HG03460 (cell line): ENCODE measurements at regions not wholly inside any gene's neighbourhood (a gene's known extent, or its start where the extent isn't known, plus 50 kb on each side); places are given as distances from the start of the nearest gene placed in this dataset.

Experiments
- ATAC-seq: cut with Tn5 transposase; IDR thresholded peaks from one replicate; pipeline ENCODE4 v1.9.1; 2021; ENCODE audit not compliant: unreplicated experiment

DNA sequence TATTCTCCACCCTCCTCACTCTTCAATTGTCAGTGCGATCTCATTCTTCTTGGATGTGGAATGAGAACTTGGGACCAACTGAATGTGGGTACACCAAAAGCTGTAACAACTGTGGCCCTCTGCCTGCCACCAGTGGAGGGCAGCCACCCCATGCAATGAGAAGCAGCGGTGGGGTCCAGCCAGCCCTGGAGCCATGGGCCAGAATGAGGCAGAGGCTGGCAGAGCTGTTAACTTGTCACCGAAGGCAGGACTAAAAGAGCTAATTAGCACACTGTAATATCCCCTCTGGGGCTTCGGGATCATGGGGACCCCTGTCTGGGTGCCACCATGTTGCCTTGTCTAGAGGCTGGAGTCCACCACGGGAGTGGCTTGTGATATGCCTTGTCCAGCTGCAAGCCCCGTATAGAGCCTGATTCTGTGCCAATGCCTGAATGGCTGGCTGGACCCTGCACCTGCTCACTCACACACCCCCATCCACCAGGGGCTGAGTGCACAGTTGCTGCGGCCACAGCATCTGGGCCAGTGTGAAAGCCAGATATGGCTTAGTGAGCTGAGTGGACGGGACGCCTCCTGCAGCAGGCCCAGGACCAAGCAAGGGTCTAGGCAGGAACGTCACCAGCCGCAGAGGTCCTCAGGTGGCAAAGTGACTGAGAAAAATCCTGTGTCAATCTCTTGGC is 680.5 kb downstream of the DSC3 start:
- ATAC-seq: no peak

DNA sequence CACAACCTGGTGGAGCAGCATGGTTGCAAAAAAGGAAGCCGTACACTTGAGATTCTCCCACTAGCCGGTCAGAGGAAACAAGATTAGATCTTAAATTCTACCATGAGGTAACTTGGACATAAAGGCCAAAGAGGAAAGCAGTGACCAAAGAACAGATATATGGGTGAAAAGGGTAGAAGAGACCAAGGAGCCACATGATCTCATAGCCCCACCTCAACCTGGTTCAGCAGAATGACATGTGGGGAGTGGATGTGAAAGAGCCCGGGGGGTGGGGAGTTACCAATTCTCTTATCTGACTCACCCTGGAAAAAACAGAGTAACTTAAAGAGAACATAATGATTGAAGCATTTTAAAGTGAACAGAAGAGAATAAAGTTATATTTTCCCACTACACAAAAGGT is 683.0 kb downstream of the DSC3 start:
- no peak for ATAC-seq

DNA sequence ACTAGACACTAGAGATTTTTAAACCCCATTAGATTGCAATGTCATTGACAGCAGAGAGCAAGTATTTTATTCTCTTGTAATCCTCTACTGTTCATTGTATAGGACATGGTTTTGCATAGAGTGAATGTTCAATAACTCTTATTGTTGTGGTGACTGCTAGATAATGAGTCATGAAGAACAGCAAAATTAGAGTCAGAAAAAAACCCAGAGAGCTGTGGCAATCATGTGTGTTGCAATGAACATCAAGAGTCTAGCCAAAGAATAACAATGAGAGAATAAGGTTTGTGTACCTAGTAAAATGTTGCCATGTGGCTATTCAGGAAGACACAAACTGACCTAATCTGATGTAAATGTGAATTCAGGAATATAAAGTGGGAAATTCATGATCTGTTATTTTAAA is 684.0 kb downstream of the DSC3 start:
- ATAC-seq: no peak

- ATAC-seq: no peak
Measured at GRCh38 chr18:30352551-30353168, 689.9 kb downstream of the DSC3 start.

- ATAC-seq: no peak
Measured at GRCh38 chr18:30350263-30350662, 692.3 kb downstream of the DSC3 start.

DNA sequence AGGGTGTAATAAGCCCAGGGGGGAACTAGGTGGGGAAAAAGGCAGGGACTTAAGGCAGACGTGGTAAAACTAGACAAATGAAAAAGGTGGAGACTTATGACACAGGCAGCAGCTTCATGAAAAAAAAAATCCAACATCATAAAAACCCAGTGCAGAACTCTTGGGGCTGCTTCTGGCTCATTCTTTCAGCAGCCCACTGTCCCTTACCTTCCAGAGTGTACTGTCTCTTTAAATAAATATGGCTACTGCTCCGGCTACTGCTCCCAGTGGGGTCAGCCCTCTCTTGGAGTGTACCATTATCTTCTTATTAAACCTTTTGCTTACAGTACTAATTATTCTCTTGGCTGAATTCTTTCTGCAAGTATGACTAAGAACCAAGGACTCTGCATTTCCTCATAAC is 699.5 kb downstream of the DSC3 start:
- no peak for ATAC-seq

GRCh38 chr18:30342675-30343074 is 699.9 kb downstream of the DSC3 start:
- ATAC-seq: no peak

GRCh38 chr18:30334781-30335180 is 707.8 kb downstream of the DSC3 start:
- no peak for ATAC-seq

GRCh38 chr18:30333310-30333709 is 709.2 kb downstream of the DSC3 start:
- no peak for ATAC-seq

- no peak for ATAC-seq
Measured at GRCh38 chr18:30328839-30329238, 713.7 kb downstream of the DSC3 start.

- ATAC-seq: no peak
Measured at GRCh38 chr18:30302181-30302580, 740.4 kb downstream of the DSC3 start.

GRCh38 chr18:30298769-30299168 is 743.8 kb downstream of the DSC3 start:
- no peak for ATAC-seq

- ATAC-seq: no peak
Measured at GRCh38 chr18:30288662-30289414, 753.7 kb downstream of the DSC3 start.

GRCh38 chr18:30280861-30281470 is 761.6 kb downstream of the DSC3 start:
- ATAC-seq: no peak

- no peak for ATAC-seq
Measured at GRCh38 chr18:30280186-30280585, 762.4 kb downstream of the DSC3 start.

- no peak for ATAC-seq
Measured at GRCh38 chr18:30277676-30278075, 764.9 kb downstream of the DSC3 start.

- ATAC-seq: no peak
Measured at GRCh38 chr18:30271716-30272115, 770.8 kb downstream of the DSC3 start.

GRCh38 chr18:30265190-30265589 is 777.4 kb downstream of the DSC3 start:
- ATAC-seq: no peak

- no peak for ATAC-seq
Measured at GRCh38 chr18:30254331-30254730, 788.2 kb downstream of the DSC3 start.

GRCh38 chr18:30248056-30248455 is 794.5 kb downstream of the DSC3 start:
- no peak for ATAC-seq

DNA sequence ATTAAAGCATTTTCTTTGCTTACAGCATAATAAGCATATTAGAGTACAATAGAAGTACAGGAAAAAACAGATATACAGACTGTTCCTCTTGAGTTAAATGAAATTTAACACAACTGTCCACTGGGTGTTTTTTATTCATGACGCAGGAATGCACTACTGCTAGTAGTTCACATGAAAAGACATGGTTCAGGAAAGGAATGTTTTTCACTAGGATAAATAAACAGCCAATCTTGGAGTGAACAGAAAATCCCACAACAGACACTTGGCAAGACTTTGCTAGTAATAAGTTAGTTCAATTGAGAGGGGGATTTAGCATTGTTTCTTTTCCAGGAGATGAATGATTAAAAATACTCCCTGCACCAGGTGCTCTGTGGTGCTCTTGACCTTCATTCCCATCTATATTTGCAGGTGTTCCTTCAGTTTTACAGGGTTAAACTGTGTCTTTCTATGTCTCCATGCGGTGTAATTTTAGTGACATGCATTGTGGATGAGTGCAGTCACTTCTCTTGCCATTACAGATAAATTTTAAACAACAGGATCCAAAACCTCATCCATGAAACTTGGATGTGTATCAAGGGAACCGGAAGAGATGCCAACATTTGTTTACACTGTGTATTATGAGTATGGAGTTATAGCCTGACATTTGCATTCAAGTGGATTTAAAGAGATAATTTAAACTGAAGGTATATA is 796.6 kb downstream of the DSC3 start:
- ATAC-seq: no peak
